NCI-H446 (cell line): ENCODE measurements at regions not wholly inside any gene's neighbourhood (a gene's known extent, or its start where the extent isn't known, plus 50 kb on each side); places are given as distances from the start of the nearest gene placed in this dataset.

Source experiments
- DNase-seq, 2 experiments: peaks; one replicate each; lab custom pipeline; 2025; lab: John Stamatoyannopoulos, UW

DNA sequence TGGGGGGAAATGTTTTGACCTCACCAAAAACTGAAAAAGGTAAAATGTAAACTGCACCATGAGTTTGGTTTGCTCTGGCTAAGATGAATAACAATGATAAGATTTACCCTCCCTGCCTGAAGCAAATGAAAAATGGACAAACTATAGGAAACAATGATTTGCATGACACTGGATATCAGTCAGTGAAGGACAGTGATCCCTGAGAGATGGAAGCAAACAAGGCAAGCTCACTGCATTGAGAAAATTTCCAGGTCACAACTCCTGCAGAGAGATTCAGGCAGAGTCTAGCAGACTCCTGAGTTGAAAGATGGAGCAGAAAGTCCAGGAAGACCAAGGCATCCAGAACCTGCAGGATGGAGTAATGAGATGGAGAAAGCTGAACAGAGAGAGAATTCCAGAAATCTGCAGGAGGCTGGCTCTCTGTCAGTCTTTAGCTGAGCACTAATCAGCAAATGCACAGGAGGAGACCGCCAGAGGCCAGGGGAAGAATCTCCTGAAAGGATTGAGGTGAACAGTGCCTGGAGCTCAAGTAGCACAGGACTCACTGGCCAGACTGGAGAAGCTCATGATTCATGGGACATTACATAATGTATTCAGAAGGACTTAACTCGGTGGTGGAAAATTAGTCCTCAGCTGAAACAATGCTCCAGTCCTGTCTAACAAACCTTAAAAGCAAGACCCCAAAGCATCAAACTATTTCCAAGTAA lies 51.2 kb upstream of the PALS2 start:
- DNase-seq = no peak
